Stimulated activated naive CD4-positive, alpha-beta T cell (primary cell): ENCODE measurements at regions not wholly inside any gene's neighbourhood (a gene's known extent, or its start where the extent isn't known, plus 50 kb on each side); places are given as distances from the start of the nearest gene placed in this dataset.
"Not testable (repeated sequence)": the region's sequence is repeated elsewhere in the genome, so short reads cannot be mapped to it uniquely, and the experiment has no call there.

ENCODE experiments used
- DNase-seq, 6 experiments: peaks; one replicate each; lab custom pipeline; 2025; lab: John Stamatoyannopoulos, UW

DNA sequence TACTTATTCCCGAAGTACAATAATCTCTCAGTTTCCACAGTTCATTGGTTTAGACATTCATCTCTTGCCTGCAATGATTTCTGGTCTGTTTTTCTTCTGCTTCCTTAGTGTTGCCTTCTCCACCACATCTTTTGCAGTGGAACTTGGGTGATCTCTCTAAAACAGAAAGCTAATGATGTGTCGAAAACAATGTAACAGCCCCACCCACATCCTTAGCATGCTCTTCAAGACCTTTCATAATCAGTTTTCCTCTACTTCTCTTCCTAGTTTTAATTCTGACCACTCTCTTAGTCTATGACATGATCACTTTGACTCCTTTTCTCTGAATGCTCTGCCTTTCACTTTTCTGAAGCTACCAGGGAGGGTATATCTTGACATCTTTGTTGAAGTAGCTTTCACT is 1007.9 kb upstream of the CITED2 start:
- no peak for DNase-seq

DNA sequence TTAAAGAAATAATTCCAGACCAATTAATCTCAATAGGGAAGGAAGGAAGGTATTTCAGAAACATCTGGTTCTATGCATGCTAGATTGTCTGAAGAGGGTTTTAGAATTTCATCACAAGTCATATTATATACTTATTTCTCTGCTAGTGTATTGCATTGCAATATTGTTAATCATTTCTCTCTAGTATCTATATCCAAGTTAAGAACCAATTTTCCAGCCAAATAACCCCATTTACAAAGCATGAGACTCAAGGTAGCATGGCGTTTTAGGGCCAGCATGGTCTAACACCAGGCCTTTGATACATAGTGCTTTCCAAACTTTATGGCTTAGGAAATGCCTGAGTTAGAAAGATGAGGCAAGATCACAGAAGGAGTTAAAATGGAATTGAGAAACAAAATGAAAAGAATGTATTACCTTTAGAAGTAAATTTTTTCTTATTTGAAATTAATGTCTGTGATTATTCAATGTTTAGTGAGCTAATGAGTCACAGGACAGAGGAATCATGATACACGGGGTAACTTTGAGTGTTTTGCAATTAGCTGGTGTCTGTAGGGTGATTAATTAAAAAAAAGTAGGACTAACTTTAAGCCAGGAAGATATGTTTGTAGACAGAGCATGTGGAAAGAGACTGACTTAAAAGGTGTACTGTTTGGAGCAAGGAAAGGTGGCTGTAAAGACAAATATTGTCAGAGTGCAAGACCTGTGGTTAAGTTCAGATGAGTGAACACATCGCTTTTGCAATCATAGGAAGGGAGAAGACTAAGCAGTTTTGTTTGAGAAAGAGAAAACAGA is 1006.2 kb upstream of the CITED2 start:
- no peak for DNase-seq

DNA sequence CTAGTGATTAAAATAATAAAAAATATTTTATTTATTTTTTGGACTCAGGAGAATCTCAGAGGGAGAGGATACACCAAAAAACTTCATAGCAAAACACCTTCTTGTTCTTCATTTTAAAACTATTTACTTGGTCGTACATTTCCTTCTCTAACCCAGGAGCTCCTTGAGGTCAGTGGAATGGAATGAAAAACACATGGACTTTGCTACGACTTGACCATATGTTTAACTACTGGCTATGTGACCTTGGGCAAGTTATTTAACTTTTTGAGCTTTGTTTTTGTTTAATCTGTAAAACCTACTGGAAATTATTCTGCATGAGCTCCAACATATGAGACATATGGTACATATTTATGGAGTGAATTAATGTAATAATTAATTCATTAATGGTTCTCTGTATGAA is 1005.5 kb upstream of the CITED2 start:
- DNase-seq: no peak

DNA sequence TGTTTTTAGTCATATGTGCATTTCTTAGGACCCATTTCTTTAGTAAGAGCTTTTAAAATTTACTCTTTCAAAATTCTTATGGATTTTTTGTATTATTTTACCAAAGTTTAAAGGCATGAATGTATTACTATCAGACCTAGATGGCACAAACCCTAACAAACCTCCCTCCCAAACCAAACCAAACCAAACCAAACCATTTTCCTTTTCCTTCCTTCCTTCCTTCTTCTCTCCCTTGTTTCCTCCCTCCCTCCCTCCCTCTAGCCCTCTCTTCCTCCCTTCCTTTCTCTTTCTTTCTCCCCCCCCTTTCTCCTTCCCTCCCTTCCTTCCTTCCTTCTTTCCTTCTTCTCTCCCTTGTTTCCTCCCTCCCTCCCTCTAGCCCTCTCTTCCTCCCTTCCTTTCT is 1001.8 kb upstream of the CITED2 start:
- DNase-seq: no peak

DNA sequence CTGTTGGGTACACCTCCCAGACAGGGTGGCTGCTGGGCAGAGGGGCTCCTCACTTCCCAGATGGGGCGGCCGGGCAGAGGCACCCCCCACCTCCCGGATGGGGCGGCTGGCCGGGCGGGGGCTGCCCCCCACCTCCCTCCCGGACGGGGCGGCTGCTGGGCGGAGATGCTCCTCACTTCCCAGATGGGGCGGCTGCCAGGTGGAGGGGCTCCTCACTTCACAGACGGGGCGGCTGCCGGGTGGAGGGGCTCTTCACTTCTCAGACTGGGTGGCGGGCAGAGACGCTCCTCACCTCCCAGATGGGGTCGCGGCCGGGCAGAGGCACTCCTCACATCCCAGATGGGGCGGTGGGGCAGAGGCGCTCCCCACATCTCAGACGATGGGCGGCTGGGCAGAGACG is 999.3 kb upstream of the CITED2 start:
- not testable (repeated sequence) for DNase-seq

DNA sequence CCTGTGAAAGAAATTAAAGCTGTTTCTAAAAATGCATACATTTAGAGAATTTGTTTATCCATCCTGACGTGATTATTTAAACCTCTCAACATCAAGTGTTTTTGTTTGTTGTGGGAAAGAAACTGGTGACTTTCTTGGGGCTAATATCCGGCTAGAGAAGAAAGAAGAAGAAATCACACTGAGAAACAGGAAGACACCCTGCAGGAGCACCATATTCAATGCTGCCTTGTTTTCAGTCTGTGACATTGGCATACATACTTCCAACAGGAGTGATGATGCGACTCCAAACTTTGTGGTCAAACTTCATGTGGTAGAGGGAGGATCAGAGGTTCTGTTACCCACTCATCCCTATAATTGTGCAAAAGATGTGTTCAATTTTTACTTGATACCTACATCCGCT is 997.6 kb upstream of the CITED2 start:
- no peak for DNase-seq

DNA sequence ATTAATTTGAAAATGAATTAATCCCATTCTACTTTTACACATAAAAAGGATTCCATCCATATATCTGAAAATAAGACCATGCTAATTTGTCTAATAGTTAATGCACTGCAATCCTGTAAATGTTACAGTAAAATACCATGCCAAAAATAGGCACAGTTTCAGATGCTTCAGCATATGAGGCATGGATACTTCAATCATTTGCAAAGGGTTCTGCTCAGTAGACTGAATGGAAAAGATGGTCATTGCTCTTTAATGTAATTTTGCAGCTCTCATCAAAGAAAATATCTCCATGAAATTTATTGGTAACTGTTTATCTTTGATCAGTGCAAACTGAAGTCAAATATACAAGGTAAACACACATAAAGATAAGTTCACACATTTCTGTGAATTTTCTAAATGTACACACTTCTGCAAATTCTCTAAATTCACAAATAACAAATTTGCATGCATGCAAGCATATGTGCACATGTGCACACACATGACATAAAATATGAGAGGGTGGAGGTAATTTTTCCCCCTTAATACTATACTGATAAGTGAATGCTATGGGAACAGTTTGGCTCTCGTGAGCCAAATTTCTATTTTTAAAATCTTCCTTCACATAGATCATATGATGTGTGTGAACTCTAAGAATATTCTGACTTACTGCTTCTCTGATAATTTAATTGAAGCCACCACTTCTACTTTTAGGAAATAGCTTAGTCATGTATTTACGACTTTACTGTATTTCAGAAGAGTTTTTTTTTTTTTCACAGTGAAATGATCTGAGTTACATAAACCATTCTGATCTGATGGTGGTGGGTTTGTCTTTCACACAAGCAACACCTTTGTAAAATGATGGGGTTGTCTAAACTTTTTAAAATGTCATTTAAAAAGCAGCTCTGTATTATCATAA is 996.8 kb upstream of the CITED2 start:
- no peak for DNase-seq

DNA sequence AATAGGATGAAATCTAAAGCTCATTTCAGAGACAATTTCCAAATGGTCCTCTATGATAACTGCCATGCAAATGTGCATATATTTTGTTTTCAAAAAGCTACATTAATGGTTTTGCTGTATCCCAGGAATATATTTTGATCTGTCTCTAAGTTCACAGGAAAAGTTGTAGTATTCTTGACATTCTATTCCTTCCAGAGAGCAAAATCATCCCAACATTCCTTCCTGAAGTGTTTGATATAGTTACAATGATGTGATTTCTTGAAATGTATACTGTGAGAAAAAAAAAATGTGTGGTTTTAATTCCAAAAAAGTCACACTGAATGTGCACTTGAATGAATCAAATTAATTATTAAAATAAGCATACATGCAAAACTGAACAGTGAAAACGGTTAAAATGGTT is 996.0 kb upstream of the CITED2 start:
- no peak for DNase-seq

DNA sequence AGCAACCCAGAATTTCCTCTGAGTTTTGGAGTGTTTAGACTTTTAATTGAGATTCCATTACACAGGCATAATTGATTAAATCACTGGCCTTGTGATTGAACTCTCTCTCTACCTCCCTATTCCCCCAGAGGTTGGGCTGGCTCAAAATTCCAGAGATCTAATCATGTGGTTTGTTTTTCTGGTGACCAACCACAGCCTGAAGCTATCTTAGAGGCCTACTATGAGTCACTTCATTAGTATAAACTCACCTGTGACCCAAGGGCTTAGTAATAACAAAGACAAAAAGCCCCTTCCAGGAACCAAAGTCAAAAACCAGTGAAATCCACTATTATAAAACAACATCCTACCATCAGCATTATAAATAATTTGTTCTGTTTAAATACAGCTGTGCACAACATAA is 992.5 kb upstream of the CITED2 start:
- no peak for DNase-seq

DNA sequence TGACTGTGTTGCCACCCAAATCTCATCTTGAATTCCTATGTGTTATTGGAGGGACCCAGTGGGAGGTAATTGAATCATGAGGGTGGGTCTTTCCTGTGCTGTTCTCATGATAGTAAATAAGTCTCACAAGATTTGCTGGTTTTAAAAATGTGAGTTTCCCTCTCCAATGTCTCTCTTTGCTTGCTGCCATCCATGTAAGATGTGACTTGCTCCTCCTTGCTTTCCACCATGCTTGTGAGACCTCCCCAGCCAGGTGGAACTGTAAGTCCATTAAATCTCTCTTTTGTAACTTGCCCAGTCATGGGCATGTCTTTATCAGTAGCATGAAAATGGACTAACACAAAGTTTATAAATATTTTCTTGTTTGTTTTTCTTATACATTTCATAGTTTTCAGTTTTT is 990.5 kb upstream of the CITED2 start:
- no peak for DNase-seq

DNA sequence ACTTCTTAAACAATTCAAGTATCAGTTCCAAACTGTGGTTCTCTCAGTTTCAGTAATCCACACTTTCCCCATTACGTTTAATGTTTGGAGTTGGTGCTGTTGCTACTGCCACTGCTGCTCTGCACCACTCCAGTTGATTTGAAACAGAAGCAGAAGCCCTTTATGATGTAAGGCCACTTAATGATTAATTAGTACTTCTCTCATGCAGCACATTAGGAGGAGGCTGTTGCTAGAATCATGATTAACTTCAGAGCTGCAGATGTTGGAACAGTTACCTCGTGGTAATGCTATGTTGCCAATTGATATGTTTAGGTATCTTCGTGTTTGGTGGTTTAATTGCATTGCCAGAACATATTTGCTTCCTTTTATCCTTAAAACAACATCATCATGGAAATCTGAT is 986.2 kb upstream of the CITED2 start:
- DNase-seq: no peak

DNA sequence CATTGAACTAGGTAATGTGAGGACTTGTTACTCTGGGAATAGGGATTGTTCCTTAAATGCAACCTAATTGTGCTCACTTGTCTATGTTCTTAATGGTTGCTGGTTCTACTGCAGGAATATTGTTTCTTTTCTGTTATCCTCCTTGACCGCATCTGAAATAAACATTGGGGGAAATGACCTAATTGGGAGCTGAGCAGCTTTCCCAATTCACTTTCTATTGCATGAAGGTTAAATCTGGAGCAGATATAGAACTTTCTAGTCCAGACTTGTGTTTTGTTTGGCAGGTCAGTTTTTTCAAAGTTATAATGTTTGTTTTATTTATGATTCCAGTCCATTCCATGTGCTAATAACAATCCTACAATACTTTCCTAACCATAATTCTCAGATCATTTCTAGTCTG is 981.0 kb upstream of the CITED2 start:
- no peak for DNase-seq

DNA sequence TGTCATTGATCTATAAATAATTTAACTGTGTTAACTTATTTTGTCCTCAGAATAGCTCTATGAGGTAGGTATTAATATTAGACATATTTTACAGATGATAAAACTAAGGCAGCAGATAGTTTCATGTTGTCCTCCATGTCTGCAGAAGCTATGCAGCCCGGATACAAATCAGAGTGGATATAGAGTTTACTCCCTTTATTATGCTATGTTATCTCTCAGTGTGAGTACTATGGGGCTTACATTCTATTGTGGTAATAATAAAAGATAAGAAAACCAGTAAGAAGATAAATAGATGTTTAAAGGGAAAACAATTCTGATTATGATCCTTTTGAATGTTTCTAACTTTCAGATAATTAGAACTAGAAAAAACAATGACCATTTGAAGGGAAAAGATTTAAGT is 979.8 kb upstream of the CITED2 start:
- DNase-seq: no peak

DNA sequence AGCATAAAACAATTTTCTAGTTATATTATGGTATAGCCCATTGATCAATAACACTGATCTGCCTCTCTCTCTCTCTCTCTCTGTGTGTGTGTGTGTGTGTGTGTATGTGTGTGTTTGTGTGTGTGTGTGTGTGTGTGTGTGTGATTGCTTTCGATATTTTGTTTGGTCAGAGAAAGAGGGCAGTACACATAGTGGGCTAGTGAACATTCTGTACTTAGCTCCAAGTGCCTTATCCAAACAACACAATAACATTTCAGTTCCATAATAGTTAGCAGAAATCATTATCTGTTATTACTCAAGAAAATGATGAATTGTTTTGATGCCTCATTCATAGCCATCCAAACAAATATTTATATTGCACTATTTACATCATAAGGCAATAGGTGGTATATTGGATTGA is 979.1 kb upstream of the CITED2 start:
- DNase-seq: no peak

DNA sequence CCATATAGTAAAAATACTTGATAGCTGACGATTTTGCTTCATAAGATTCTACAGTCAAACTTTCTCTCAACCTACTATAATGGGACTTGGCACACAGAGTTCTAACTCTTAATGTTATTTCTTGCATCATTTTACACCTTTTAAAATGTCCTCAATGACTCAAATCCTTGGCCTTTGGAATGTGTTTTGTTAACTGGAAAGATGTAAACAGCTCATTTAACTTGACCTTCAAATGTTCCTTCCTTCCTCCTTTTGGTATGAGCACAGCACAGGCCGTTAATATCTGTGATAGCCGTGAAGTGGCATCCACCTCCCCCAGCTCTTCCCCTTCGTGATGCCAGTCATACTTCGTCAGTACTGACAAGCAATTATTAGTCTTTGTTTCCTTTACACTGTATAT is 972.0 kb upstream of the CITED2 start:
- DNase-seq: no peak

DNA sequence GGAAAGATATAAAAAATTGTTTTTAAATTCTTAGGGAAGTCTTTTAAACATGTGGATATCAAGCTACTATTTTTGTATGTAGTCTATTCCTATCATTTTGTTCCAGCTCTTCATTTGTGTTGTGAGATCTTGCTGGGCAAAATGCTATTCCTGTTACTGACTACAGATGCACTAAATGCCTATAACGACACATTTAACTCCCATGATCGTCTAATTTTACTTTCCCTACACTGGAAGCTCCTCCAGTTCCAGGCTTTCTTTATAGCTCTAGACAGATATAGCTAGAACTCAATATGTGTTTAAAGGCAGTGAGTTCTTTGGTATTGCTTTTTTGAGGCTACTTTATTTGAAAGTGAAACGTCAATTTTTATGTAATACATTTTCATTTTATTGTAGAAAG is 971.5 kb upstream of the CITED2 start:
- DNase-seq: no peak

DNA sequence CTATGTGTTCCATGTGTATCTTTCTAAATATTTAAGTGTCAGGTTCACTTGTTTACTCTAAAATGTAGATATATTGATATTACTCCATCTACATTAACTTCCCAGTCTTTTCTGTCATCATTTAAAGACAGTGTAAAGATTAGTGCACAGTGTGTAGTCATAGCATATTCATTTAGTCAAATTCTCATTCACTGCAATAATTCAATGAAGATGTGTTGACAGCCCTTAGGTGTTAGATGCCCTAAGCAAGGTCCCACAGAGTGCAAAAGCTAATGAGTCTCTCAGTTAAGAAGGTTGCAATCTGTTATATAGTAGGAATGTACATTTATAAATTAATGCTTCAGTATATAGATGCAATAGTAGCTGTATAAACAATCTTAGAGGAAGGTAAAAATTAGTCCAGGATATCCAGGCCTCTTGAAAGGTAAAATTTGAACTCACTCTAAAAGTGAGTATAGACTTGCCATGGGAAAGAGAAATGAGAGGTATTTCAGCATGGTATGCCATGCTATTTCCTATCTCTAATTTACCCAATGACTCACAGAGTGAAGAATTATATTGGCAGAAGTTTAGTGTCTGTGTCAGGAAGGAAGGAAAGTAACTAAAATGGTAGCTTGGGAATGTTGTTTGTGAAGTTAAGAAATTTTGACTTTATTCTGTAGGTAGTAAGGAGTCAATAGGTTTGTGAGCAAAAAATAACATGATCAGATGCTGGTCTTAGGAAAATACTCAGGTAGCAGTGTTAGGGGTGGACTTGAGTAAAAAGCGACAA is 969.9 kb upstream of the CITED2 start:
- DNase-seq: no peak

DNA sequence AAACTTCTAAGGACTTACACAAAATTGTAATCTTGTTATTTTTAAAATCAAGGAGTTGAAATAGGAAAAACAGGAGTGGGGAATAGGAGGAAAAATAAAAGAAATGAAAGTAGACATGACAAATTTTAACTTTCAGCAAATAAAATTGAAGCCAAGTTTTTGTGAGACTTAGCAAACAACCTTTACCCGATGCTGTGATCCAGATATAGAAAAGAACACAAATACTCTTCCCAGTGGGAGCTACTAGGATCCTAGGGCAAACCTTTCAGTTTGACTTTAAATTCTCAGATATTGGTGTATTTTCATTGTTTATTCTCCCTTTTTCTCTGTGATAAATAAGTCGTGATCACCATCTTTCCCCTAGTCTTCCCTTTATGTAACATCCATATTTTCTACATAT is 968.7 kb upstream of the CITED2 start:
- DNase-seq: no peak

DNA sequence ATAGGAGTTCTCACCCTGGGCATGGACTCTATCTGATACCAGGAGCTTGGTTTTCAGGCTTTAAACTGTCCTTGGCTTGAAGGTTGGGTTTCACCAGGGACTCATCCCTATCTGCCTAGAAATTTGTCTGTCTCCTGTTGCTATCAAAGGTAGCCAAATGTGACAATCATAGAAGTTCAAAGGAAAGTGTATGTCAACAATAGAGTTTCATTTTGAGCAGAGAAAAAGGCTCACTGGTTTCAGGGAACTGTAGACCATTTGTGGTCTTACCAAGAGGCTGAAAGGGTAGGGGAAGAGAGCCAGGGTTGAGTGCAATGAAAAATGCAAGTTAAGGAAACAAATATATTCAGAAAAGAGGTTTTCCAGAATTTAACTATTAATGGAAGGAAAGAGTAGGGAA is 966.8 kb upstream of the CITED2 start:
- no peak for DNase-seq

DNA sequence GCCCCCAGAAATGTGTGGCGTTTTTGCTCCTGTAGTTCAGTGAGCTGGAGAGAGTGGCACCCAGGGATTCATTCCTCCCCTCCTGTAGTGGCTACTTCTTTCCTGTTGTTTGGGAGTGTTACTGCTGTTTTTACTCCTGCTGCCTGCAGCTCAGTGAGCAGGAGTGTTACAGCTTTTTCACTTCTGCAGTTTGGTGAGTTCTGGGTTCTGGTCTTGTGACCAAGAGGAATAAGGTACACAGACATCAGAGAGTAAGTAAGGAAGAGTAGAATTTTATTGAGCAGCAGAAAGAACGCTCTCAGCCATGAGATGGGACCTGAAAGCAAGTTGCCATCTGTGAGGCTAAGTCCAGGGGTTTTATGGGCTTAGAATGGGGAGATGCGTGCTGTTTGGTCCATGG is 966.3 kb upstream of the CITED2 start:
- DNase-seq: no peak

DNA sequence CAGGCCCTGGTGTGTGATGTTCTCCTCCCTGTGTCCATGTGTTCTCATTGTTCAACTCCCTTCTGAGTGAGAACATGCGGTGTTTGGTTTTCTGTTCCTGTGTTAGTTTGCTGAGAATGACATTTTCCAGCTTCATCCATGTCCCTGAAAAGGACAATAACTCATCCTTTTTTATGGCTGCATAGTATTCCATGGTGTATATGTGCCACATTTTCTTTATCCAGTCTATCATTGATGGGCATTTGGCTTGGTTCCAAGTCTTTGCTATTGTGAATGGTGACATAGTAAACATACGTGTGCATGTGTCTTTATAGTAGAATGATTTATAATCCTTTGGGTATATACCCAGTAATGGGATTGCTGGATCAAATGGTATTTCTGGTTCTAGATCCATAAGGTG is 964.6 kb upstream of the CITED2 start:
- DNase-seq: not testable (repeated sequence)

DNA sequence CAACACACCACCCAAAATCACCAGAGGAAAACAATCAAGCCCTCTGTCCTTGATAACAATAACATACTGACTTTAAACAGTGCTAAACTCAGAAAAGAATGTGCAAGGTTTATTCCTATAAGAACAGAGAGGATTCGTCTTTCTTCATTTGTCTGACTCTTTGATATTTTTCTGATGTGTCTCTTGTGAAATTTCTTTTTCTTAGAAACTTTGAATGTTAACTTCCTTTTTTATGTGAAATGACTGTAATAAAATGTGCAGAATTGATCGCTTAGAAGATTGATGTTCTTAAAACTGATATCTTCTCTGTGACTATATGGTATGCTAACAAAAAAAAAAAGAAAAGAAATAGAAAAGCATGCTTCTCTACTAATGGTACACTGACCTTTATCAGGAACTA is 947.4 kb upstream of the CITED2 start:
- no peak for DNase-seq
